Esophagus squamous epithelium (tissue), 4 donors: ENCODE measurements at regions not wholly inside any gene's neighbourhood (a gene's known extent, or its start where the extent isn't known, plus 50 kb on each side); places are given as distances from the start of the nearest gene placed in this dataset.

Experiments used
- CTCF ChIP-seq, 6 experiments: fragments of 450-650 bp in 4 of 6; fragments of 200-600 bp in 2 of 6; sonication (generic) in 2 of 6; IDR thresholded peaks; one replicate each; pipeline ENCODE4 v1.5.1; 2016 to 2019; ENCODE audit warnings: antibody characterized with exemption in 6 of 6, mild to moderate bottlenecking in 4 of 6, moderate library complexity in 4 of 6
- POLR2A ChIP-seq, 4 donors: fragments of 450-650 bp; IDR thresholded peaks; one replicate each; pipeline ENCODE4 v1.6.1; 2017; ENCODE audit warnings: antibody characterized with exemption in 4 of 4, mild to moderate bottlenecking in 4 of 4, moderate library complexity in 3 of 4

GRCh38 chrX:115889121-115889890 lies 281.2 kb upstream of the AGTR2 start:
- TF ChIP-seq CTCF (IDR thresholded peaks at IDR 0.05), result no peak
- no peak for TF ChIP-seq POLR2A (IDR thresholded peaks at IDR 0.05)
